Right ventricle myocardium superior (tissue), 1 donor: ENCODE measurements at regions not wholly inside any gene's neighbourhood (a gene's known extent, or its start where the extent isn't known, plus 50 kb on each side); places are given as distances from the start of the nearest gene placed in this dataset.

Experiments
- ATAC-seq: fragments of 200-7000 bp; cut with Tn5 transposase; one replicate; pipeline ENCODE4 v1.9.1; 2020; ENCODE audit warnings: mild to moderate bottlenecking; ENCODE audit not compliant: poor library complexity
- DNase-seq: peaks from one replicate; pipeline ENCODE4 v3.0.0-alpha.2; 2020
- intact Hi-C: fragments of 100-400 bp; cut with DNase I; formaldehyde crosslinking; loops from one replicate; pipeline ENCODE4 v1.11.2; 2022
- donor health status: DM: no; HTN: yes; CAD: no; lungs with severe emphysema.

GRCh38 chr7:52980129-52980528, 55.3 kb upstream of the POM121L12 start:
- intact Hi-C loops, result no loop called here
- DNase-seq, result no peak
- ATAC-seq, result no peak

GRCh38 chr7:52973126-52973525, 62.3 kb upstream of the POM121L12 start:
- no peak for DNase-seq
- ATAC-seq, result no peak
- intact Hi-C loops, result no loop called here

GRCh38 chr7:52962402-52963076, 72.9 kb upstream of the POM121L12 start:
- ATAC-seq (no peak), DNase-seq (no peak)
- intact Hi-C loops, result no loop called here

- intact Hi-C loops, result no loop called here
- ATAC-seq, result no peak
- no peak for DNase-seq
These were observed 74.3 kb upstream of the POM121L12 start for GRCh38 chr7:52961084-52961483.

- no peak for ATAC-seq
- no peak for DNase-seq
- intact Hi-C loops, result no loop called here
These were observed 75.4 kb upstream of the POM121L12 start for GRCh38 chr7:52959878-52960660.

- intact Hi-C loops, result no loop called here
- no peak for DNase-seq
- no peak for ATAC-seq
These were observed 76.1 kb upstream of the POM121L12 start for GRCh38 chr7:52959336-52959735.

- DNase-seq (no peak), ATAC-seq (no peak)
- intact Hi-C loops, result no loop called here
These were observed 76.8 kb upstream of the POM121L12 start for GRCh38 chr7:52958621-52959140.

- DNase-seq (no peak), ATAC-seq (no peak)
- intact Hi-C loops, result no loop called here
These were observed 79.0 kb upstream of the POM121L12 start for GRCh38 chr7:52956379-52956915.

- ATAC-seq (no peak), DNase-seq (no peak)
- intact Hi-C loops, result no loop called here
These were observed 79.9 kb upstream of the POM121L12 start for GRCh38 chr7:52955522-52955921.

- no peak for DNase-seq
- intact Hi-C loops, result no loop called here
- no peak for ATAC-seq
These were observed 90.5 kb upstream of the POM121L12 start for GRCh38 chr7:52944921-52945320.

GRCh38 chr7:52940481-52940880, 95.0 kb upstream of the POM121L12 start:
- DNase-seq, result no peak
- intact Hi-C loops, result no loop called here

GRCh38 chr7:52938455-52939133, 96.8 kb upstream of the POM121L12 start:
- ATAC-seq (no peak), DNase-seq (no peak)
- intact Hi-C loops, result no loop called here

More at GRCh38 chr7:52940481-52940880, 95.0 kb upstream of the POM121L12 start:
- no peak for ATAC-seq

GRCh38 chr7:52936750-52937149, 98.7 kb upstream of the POM121L12 start:
- no peak for ATAC-seq
- no peak for DNase-seq
- intact Hi-C loops, result no loop called here

GRCh38 chr7:52928591-52928990, 106.8 kb upstream of the POM121L12 start:
- no peak for DNase-seq
- ATAC-seq, result no peak
- intact Hi-C loops, result no loop called here

- intact Hi-C loops, result no loop called here
- no peak for DNase-seq
- no peak for ATAC-seq
These were observed 110.1 kb upstream of the POM121L12 start for GRCh38 chr7:52925332-52925731.

- ATAC-seq, result no peak
- intact Hi-C loops, result no loop called here
- no peak for DNase-seq
These were observed 114.5 kb upstream of the POM121L12 start for GRCh38 chr7:52920977-52921376.

GRCh38 chr7:52917982-52918578, 117.4 kb upstream of the POM121L12 start:
- ATAC-seq (no peak), DNase-seq (no peak)
- intact Hi-C loops, result no loop called here

- intact Hi-C loops, result no loop called here
- DNase-seq (no peak), ATAC-seq (no peak)
These were observed 123.6 kb upstream of the POM121L12 start for GRCh38 chr7:52911795-52912194.

GRCh38 chr7:52911326-52911725, 124.1 kb upstream of the POM121L12 start:
- intact Hi-C loops, result no loop called here
- ATAC-seq, result no peak

More at GRCh38 chr7:52911326-52911725, 124.1 kb upstream of the POM121L12 start:
- DNase-seq, result no peak
